ENCODE measurements at regions not wholly inside any gene's neighbourhood (a gene's known extent, or its start where the extent isn't known, plus 50 kb on each side); places are given as distances from the start of the nearest gene placed in this dataset.
"Not testable (repeated sequence)": the region's sequence is repeated elsewhere in the genome, so short reads cannot be mapped to it uniquely, and the experiment has no call there.

DNA sequence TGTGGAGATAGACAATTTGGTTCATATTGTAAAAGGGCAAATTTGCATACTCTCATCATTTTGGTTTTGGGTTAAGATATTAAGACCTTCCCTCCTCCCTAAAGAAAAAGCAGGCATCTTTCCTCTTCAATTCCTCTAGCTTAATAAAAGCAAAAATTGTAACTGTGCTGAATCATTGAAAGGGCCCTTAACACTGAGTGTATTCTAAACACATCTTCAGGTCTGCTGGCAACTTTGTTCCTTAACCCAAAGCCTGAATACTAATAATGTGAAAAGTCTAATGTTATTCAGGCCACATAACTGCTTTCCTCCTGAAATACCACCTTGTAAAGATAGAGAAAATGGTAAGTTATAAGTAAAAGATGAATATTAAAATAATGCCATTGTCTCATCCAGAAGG lies 1200.5 kb upstream of the FAM98A start:
- no peak overlapping the region for H3K4me3 ChIP-seq (ENCODE audit: low read length)
- TF ChIP-seq, protein P1, sequence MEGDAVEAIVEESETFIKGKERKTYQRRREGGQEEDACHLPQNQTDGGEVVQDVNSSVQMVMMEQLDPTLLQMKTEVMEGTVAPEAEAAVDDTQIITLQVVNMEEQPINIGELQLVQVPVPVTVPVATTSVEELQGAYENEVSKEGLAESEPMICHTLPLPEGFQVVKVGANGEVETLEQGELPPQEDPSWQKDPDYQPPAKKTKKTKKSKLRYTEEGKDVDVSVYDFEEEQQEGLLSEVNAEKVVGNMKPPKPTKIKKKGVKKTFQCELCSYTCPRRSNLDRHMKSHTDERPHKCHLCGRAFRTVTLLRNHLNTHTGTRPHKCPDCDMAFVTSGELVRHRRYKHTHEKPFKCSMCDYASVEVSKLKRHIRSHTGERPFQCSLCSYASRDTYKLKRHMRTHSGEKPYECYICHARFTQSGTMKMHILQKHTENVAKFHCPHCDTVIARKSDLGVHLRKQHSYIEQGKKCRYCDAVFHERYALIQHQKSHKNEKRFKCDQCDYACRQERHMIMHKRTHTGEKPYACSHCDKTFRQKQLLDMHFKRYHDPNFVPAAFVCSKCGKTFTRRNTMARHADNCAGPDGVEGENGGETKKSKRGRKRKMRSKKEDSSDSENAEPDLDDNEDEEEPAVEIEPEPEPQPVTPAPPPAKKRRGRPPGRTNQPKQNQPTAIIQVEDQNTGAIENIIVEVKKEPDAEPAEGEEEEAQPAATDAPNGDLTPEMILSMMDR (IDR thresholded peaks at IDR 0.05; ENCODE audit: insufficient read depth, low read depth, low read length, missing control alignments): no peak
- DNase-seq (ENCODE audit: low read depth): no peak

DNA sequence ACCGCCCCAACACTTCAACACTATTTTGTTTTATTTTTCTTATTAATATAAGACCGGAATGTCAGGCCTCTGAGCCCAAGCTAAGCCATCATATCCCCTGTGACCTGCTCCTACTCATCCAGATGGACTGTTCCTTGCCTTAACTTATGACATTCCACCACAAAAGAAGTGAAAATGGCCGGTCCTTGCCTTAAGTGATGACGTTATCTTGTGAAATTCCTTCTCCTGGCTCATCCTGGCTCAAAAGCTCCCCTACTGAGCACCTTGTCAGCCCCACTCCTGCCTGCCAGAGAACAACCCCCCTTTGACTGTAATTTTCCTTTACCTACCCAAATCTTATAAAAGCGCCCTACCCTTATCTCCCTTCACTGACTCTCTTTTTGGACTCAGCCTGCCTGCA lies 1196.5 kb upstream of the FAM98A start:
- DNase-seq (ENCODE audit: low read depth); H3K4me3 ChIP-seq (ENCODE audit: low read length): not testable (repeated sequence)

DNA sequence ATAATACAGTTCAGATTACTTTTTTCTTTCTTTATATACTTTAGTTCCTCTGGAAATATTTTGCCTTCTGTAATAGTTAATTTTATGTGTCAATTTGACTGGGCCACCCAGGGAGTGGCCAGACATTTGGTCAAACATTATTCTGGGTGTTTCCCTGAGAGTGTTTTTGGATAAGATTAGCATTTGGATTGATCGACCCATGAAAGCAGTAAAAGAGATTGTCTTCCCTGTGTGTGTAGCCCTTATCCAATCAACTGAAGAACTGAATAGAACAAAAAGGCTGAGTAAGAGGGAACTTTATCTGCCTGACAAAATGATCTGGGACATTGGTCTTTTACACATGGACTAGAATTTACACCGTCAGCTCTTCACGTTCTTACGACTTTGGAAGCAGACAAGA lies 1190.1 kb upstream of the FAM98A start:
- no peak for DNase-seq (ENCODE audit: low read depth)
- TF ChIP-seq, protein P1 (IDR thresholded peaks at IDR 0.05; ENCODE audit: insufficient read depth, low read depth, low read length, missing control alignments): no peak
- H3K4me3 ChIP-seq (ENCODE audit: low read length): no peak overlapping the region

DNA sequence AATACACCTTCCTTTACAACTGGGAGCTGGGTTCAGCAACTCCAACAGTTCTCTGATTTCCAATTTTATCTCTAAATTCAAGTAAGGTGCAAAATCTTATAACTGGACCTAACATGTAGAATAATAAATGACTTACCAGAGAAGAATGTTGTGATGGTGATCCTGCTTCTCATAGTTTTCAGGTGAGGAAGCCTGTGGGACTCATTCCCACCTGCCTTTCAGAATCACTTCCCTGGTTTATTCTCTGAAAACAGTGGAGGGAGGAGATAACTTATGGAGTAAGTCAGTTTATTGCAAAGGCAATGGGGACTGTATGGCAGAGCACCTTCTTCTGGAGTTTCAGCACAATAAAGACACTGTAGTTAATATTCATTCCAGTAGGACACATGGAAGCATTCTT lies 1188.2 kb upstream of the FAM98A start:
- H3K4me3 ChIP-seq (ENCODE audit: low read length): no peak overlapping the region
- peak; percentile 63 for DNase-seq (ENCODE audit: low read depth)
- TF ChIP-seq, protein P1 (IDR thresholded peaks at IDR 0.05; ENCODE audit: insufficient read depth, low read depth, low read length, missing control alignments): no peak

DNA sequence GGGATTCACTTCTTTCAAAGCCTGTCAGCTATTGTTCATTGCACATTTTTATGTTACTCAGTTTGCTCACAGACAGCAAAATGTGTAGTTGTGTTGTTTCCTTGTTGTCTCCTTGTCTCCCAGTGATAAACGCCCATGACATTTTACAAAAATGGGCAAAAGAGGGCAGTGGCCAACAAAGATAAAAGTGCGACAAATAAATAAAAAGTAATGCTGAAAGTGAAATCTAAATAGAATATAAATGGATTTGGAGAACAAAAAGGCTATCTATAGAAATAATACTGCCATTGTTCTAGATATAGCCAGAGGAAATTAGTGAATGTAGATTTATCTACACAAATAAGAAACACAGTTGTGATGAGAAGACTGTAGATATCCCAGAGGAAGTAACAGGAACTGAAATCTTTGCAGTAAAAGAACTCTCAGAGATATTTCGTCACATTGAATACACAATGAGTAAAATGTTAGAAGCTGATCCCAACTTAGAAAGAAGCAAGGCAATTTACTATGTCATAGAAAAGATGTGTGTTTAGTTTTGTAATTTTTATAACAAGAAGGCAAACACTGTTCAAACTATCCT lies 1186.2 kb upstream of the FAM98A start:
- DNase-seq (ENCODE audit: low read depth): no peak
- TF ChIP-seq, protein P1 (IDR thresholded peaks at IDR 0.05; ENCODE audit: insufficient read depth, low read depth, low read length, missing control alignments): no peak
- no peak overlapping the region for H3K4me3 ChIP-seq (ENCODE audit: low read length)

DNA sequence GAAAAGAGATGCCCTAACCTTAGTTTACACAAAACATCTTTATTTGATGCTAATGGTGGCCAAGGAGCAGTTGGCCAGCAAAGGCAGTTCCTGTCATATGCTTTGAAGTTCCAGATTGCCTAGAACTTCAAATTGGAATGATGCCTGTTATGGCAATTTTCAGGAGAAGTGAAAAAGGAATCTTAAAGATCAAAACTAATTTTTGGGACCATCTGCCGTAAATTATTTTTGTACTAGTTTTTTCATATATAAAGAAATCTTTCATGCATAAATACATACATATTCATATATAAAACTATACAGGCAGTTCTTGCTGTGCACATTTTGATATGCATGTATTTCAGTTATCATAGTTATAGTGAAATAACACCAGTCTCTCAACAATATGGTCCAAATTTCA lies 1185.6 kb upstream of the FAM98A start:
- DNase-seq (ENCODE audit: low read depth): no peak
- TF ChIP-seq, protein P1 (IDR thresholded peaks at IDR 0.05; ENCODE audit: insufficient read depth, low read depth, low read length, missing control alignments): no peak
- H3K4me3 ChIP-seq (ENCODE audit: low read length): no peak overlapping the region

DNA sequence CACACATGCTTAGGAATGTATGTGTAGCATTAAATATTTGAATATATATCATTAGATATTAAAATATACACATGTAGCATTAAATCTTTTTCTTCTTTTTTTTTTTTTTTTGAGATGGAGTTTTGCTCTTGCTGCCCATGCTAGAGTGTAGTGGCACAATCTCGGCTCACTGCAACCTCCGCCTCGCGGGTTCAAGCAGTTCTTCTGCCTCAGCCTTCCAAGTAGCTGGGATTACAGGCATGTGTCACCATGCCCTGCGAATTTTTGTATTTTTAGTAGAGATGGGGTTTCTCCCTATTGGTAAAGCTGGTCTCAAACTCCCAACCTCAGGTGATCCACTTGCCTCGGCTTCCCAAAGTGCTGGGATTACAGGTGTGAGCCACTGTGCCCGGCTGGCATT lies 1151.6 kb upstream of the FAM98A start:
- DNase-seq (ENCODE audit: low read depth); H3K4me3 ChIP-seq (ENCODE audit: low read length): not testable (repeated sequence)

DNA sequence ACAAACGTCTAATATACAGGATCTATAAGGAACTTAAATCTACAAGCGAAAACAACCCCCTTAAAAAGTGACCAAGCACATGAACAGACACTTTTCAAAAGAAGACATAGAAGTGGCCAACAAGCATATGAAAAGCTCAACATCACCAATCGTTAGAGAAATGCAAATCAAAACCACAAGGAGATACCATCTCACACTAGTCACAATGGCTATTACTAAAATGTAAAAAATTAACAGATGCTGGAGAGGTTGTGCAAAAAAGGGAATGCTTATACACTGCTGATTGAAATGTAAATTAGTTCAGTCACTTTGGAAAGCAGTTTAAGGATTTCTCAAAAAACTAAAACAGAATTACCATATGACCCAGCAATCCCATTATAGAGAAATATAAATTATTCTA lies 1148.5 kb upstream of the FAM98A start:
- H3K4me3 ChIP-seq (ENCODE audit: low read length): no peak overlapping the region
- TF ChIP-seq, protein P1 (IDR thresholded peaks at IDR 0.05; ENCODE audit: insufficient read depth, low read depth, low read length, missing control alignments): no peak
- DNase-seq (ENCODE audit: low read depth): no peak
